Colonic mucosa (tissue), 4 donors: ENCODE measurements at regions not wholly inside any gene's neighbourhood (a gene's known extent, or its start where the extent isn't known, plus 50 kb on each side); places are given as distances from the start of the nearest gene placed in this dataset.

Experiments used
- DNase-seq: peaks from one replicate; pipeline ENCODE4 v3.0.0-alpha.2; 2020
- H3K27ac ChIP-seq: fragments of 200-600 bp; one replicate; pipeline ENCODE4 v1.8.0; 2021
- H3K27me3 ChIP-seq: fragments of 200-600 bp; one replicate; pipeline ENCODE4 v1.8.0; 2021
- H3K36me3 ChIP-seq: fragments of 200-600 bp; one replicate; pipeline ENCODE4 v1.8.0; 2021
- H3K4me1 ChIP-seq: fragments of 200-600 bp; one replicate; pipeline ENCODE4 v1.8.0; 2021; ENCODE audit warnings: mild to moderate bottlenecking
- H3K4me3 ChIP-seq: fragments of 200-600 bp; one replicate; pipeline ENCODE4 v1.8.0; 2021
- H3K9ac ChIP-seq, 2 donors: one replicate each; pipeline ENCODE4 v1.7.0; 2013; ENCODE audit warnings: control low read depth in 2 of 2, low read depth in 2 of 2, low read length in 2 of 2
- H3K9me3 ChIP-seq: fragments of 200-600 bp; one replicate; pipeline ENCODE4 v1.8.0; 2021
- CTCF ChIP-seq: fragments of 200-600 bp; IDR thresholded peaks from one replicate; pipeline ENCODE4 v1.8.0; 2022; ENCODE audit warnings: antibody characterized with exemption, mild to moderate bottlenecking
- intact Hi-C: fragments of 100-400 bp; cut with DNase I; formaldehyde crosslinking; loops from one replicate; pipeline ENCODE4 v1.14.1; 2022
- donor health status: healthy.
- donor health status: DM: no; HTN: no; CAD: no.
- donor health status: DM: no; HTN: no; CAD: no.

GRCh38 chr15:62828364-62828763, 214.2 kb upstream of the TPM1 start:
- TF ChIP-seq CTCF: no peak
- Histone ChIP-seq H3K27me3 (no peaks in the 10 kb centered on the region), H3K9me3 (no peaks in the 10 kb centered on the region), H3K36me3 (no peaks in the 10 kb centered on the region), H3K27ac (no peak overlapping the region), H3K4me1 (no peaks in the 10 kb centered on the region), H3K4me3 (no peak overlapping the region), H3K9ac (no peak overlapping the region)
- no peak for DNase-seq
- intact Hi-C loops: no loop called here

GRCh38 chr15:62832231-62832630, 210.3 kb upstream of the TPM1 start:
- Histone ChIP-seq H3K27me3 (no peaks in the 10 kb centered on the region), H3K36me3 (no peaks in the 10 kb centered on the region), H3K4me1 (no peaks in the 10 kb centered on the region), H3K4me3 (no peak overlapping the region), H3K9me3 (no peaks in the 10 kb centered on the region), H3K9ac (no peak overlapping the region), H3K27ac (no peak overlapping the region)
- TF ChIP-seq CTCF: no peak
- intact Hi-C loops: no loop called here
- DNase-seq: no peak

- no peaks in the 10 kb centered on the region for H3K36me3 ChIP-seq
- peak overlapping the region; percentile 26 for H3K27ac ChIP-seq
- TF ChIP-seq CTCF: no peak
- H3K9ac ChIP-seq: no peak overlapping the region
- H3K27me3 ChIP-seq: no peaks in the 10 kb centered on the region
- H3K4me3 ChIP-seq: no peak overlapping the region
- no peak for DNase-seq
- intact Hi-C loops: no loop called here
- no peaks in the 10 kb centered on the region for H3K4me1 ChIP-seq
- no peaks in the 10 kb centered on the region for H3K9me3 ChIP-seq
These were observed 208.9 kb upstream of the TPM1 start for GRCh38 chr15:62833646-62834045.

- Histone ChIP-seq H3K9me3 (no peaks in the 10 kb centered on the region), H3K4me3 (no peak overlapping the region), H3K27ac (peak overlapping the region; percentile 26), H3K4me1 (no peaks in the 10 kb centered on the region), H3K36me3 (peaks cover 5% of the 10 kb centered on the region), H3K27me3 (no peaks in the 10 kb centered on the region), H3K9ac (peak overlapping the region in 1 of 2 donors; percentile 54)
- intact Hi-C loops: no loop called here
- peak; percentile 65 for DNase-seq
- TF ChIP-seq CTCF: no peak
These were observed 207.7 kb upstream of the TPM1 start for GRCh38 chr15:62834686-62835329.

GRCh38 chr15:62835351-62835750, 207.2 kb upstream of the TPM1 start:
- no peak for TF ChIP-seq CTCF
- Histone ChIP-seq H3K4me3 (no peak overlapping the region), H3K27ac (no peak overlapping the region), H3K9ac (peak overlapping the region in 1 of 2 donors; percentile 54), H3K9me3 (no peaks in the 10 kb centered on the region), H3K27me3 (no peaks in the 10 kb centered on the region), H3K4me1 (no peaks in the 10 kb centered on the region), H3K36me3 (peaks cover 5% of the 10 kb centered on the region)
- intact Hi-C loops: no loop called here
- no peak for DNase-seq
